NCI-H2171 (cell line): ENCODE measurements at regions not wholly inside any gene's neighbourhood (a gene's known extent, or its start where the extent isn't known, plus 50 kb on each side); places are given as distances from the start of the nearest gene placed in this dataset.

Experiments used
- DNase-seq: peaks from one replicate; lab custom pipeline; 2025; lab: John Stamatoyannopoulos, UW

DNA sequence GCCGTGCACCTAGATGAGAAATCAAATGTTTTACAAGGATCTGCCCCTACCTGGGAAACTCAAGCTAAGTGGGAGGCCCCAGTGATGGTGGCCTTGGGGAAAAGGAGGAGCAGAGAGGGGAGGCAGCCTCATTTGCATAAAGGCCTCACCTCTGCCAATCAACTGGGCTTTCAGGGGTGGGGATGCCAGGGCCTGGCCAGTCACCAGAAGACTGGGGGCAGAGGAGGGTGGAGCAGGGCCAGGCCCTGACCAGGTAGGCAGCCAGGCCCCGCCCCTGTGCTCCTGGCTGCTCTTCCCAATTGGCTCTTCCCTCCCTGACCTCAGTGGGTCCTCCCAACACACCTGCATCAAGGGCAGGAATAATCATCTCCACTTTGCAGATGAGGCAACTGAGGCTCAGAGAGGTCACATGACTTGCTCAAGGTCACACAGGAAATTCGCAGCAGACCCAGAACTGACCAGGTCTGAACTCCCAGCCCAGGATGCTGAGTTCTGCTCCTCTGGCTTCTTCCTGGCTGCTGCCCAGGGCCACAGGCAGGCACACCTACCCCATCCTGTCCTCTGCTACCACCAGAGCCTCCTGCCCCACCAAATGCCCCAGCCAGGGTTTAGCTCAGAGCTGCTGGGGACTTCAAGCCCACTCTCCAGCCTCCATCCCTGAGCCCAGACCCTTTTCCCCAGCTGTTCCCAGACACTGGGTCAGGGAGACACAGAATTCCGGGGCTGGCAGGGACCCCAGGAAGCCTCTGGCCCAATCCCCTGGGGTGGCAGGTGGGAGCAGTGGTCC is 677.9 kb downstream of the MATN1 start:
- DNase-seq: no peak

GRCh38 chr1:30044656-30045144 is 678.7 kb downstream of the MATN1 start:
- DNase-seq: no peak

DNA sequence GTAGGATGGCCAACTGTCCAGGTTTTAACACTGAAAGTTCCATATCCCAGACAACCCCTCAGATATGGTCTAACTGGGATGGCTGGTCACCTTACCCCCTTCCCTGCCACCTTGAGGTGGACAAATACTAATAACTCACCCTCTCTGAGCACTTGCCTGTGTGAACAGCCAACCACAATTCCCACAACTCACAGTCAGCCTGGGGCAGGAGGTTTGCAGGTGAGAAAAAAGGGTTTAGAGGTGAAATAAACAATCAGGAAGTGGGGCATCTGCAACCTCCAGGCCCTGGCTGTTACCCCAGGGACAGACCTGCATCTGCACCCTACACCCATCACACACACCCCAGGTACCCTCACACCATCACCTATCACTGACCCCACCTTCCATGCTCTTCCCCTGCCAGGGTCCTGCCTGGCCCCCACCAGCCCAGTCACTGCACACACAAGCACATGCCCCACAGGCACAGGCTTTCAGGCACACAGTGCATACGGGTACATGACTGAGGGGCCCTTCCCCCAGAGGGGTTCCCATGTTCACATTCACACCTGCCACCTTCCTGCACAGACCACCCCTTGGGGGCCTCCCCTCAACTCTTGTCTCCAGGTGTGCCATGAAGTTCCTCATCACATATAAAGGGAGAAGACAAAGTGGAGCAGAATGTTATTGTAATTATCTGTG is 679.5 kb downstream of the MATN1 start:
- DNase-seq: no peak

GRCh38 chr1:30043256-30043655 is 680.1 kb downstream of the MATN1 start:
- no peak for DNase-seq

- no peak for DNase-seq
Observed at GRCh38 chr1:30042438-30043147, 680.8 kb downstream of the MATN1 start.

GRCh38 chr1:30041741-30042437 is 681.5 kb downstream of the MATN1 start:
- no peak for DNase-seq

- no peak for DNase-seq
Observed at GRCh38 chr1:30040081-30041019, 683.0 kb downstream of the MATN1 start.

DNA sequence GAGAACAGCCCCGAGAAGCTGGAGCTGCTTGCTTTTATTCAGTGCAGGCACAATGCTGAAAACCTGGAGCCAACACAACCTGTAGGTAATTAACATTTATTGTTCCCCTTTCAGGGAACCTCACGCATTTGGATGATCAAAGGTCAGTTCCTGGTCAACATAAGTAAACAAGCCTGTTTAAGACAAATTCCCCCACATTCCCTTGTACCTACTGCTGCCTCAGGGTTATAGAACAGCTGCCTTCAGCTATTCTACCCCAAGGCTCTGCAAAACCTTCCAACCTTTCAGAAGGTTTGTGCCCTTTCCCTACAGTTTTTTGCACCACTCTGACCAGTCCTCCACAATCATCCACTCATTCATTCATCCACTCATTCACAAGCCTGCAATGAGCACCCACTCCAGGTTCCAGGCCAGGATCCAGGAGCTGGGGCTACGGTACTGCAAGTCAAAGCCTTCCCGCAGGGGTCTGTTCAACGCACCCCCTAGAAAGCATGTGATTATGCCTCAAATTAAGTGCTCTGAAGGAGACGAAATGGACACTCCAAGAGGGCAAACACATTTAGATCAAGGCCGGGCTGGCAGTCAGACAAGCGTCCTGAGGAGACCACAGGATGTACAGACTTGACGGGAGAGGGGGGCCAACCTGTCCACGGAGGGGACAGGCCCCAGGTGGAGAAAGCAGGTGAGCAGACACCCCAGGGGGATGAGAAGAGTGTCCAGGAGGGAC is 683.9 kb downstream of the MATN1 start:
- no peak for DNase-seq

- DNase-seq: no peak
Observed at GRCh38 chr1:30038134-30039025, 685.0 kb downstream of the MATN1 start.

GRCh38 chr1:30037251-30038118 is 685.9 kb downstream of the MATN1 start:
- no peak for DNase-seq

GRCh38 chr1:30036666-30037065 is 686.7 kb downstream of the MATN1 start:
- peak; percentile 2 for DNase-seq

GRCh38 chr1:30036229-30036547 is 687.2 kb downstream of the MATN1 start:
- DNase-seq: peak; percentile 18

- no peak for DNase-seq
Observed at GRCh38 chr1:30035522-30036228, 687.7 kb downstream of the MATN1 start.

DNA sequence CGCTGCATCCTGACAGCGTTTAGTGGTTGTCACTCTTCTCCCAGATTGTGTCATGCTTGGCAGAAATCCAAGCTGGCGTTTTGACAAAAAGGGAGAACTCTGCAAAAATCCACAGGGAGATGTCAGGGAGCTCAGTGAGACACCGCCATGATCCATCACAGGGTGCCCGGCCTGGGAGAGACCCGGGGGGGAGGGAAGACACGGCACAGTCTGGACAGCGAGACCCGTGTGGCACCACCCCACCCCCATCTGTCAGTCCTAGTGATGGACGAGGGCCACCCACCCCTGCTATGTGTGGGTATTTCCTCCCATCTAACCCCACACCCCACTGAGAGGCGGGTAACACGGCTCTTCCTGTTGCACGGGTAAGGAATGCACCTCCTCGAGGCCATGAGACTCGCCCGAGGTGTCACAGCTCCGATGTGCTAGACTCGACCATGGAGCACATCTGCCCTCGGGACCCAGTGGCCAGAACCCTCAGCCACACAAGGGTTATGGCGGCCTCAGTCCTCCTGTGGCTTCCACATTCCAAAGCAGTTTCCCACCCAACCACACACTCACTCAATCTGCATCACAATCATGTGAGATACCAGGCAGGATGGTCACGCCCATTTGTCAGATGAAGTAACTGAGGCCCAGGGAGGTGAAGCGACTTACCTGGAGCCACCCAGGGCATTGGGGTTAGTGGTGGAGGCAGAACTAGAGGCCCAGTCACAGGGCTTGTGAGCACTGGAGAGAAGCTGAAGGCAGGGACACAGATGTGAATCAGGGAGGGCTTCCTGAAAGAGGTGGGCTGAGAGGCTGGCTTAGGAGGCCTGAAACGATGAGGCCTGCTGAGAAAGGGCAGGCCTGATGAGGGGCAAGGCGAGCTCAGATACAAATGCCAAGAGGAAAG is 688.5 kb downstream of the MATN1 start:
- DNase-seq: peak; percentile 78

DNA sequence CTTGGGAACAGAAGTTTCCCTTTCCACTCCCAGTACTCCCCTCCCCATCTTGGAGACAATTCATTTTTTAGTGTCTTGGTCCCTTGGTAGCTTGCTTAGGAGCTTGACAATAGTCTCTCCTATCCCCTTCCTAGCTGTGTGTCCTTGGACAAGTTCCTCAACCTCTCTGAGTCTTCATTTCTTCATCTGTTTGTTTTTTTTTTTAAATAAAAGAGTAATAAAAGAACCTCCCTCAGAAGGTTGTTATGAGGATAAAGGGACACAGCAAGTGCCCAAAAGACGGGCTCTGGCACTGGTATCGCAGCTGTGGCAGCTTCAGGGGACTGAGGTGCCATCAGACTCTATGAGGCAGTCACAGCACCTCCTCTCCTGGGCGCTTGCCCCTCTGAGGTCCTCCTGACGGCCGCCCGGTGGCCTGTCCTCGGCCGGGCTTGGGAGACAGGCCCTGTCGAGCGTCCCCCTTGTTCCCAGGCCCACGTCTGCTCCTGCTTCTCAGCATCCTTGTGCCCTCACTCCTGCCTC is 689.2 kb downstream of the MATN1 start:
- DNase-seq: no peak

DNA sequence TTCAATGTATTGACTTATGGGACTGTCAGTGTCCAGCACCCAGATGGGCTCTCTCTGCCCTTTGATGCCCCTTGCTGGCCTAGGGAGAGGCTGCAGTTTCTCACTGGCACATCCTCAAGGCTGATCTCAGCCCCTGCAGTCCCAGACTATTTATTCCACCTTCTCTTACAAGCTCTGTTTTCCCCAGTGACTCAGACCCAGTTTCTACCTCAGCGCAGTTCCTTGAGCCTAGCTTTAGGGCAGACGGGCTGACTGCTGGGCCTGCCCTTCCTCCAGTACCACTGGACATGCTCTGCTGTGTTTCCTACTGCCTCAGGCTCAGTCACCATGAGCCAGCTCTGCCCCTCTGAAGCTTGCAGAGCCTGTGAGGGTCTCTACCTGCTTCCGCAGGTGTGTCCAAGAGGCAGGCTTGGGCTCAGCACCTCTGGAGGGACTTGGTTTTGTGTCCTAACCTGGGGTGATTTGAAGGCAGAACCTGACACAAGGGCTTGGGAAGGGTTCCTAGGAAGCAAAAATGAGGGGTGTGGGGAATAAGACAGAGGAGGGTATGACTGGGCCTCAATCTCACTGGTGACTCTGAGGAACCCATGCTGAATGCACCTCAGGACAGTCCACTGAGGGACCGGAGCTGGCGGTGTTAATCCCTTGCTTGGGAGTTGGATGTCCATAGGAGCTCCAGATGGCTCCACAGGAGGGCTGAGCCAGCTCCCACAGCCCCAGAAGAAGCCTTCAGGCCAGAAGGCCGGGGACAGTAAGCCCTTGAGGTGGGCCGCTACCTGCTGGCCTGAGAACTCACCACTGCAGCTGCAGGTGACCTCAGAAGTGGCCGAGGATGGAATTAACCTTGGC is 689.9 kb downstream of the MATN1 start:
- DNase-seq: no peak
